Left lung (tissue), 4 donors: ENCODE measurements at regions not wholly inside any gene's neighbourhood (a gene's known extent, or its start where the extent isn't known, plus 50 kb on each side); places are given as distances from the start of the nearest gene placed in this dataset.

ENCODE experiments used
- ATAC-seq: fragments of 200-7000 bp; cut with Tn5 transposase; one replicate; pipeline ENCODE4 v1.9.1; 2020; ENCODE audit warnings: moderate library complexity
- DNase-seq, 4 donors: peaks; one replicate each; pipeline ENCODE4 v3.0.0-alpha.2; 2013 to 2020
- H3K27ac ChIP-seq, 2 donors: fragments of 200-600 bp; sonication (generic) in 1 of 2; one replicate each; pipeline versions ENCODE4 v1.5.0 to v1.8.0; 2020 to 2021
- H3K27me3 ChIP-seq, 2 donors: fragments of 200-600 bp; sonication (generic) in 1 of 2; one replicate each; pipeline versions ENCODE4 v1.5.0 to v1.8.0; 2020 to 2021
- H3K36me3 ChIP-seq, 2 donors: fragments of 200-600 bp; sonication (generic) in 1 of 2; one replicate each; pipeline versions ENCODE4 v1.5.0 to v1.8.0; 2020 to 2021
- H3K4me1 ChIP-seq, 2 donors: fragments of 200-600 bp; one replicate each; pipeline ENCODE4 v1.8.0; 2021
- H3K4me3 ChIP-seq, 2 donors: fragments of 200-600 bp; sonication (generic) in 1 of 2; one replicate each; pipeline versions ENCODE4 v1.5.0 to v1.8.0; 2020 to 2021; ENCODE audit warnings: mild to moderate bottlenecking in 1 of 2
- H3K9me3 ChIP-seq, 2 donors: fragments of 200-600 bp; sonication (generic) in 1 of 2; one replicate each; pipeline versions ENCODE4 v1.5.0 to v1.8.0; 2020 to 2021
- CTCF ChIP-seq, 2 donors: fragments of 200-600 bp; sonication (generic) in 1 of 2; IDR thresholded peaks; one replicate each; pipeline versions ENCODE4 v1.5.0 to v1.8.0; 2021; ENCODE audit warnings: antibody characterized with exemption in 2 of 2
- intact Hi-C, 2 donors: fragments of 100-400 bp; cut with DNase I; formaldehyde crosslinking; loops; one replicate each; pipeline versions ENCODE4 v1.11.2 to v1.14.2; 2022
- donor health status: DM: no; HTN: yes; CAD: no.
- donor health status: DM: no; HTN: no; CAD: no.

GRCh38 chr5:57012511-57012910, 60.6 kb upstream of the MIER3 start:
- Histone ChIP-seq H3K27ac (no peak overlapping the region), H3K36me3 (no peaks in the 10 kb centered on the region), H3K4me1 (no peaks in the 10 kb centered on the region), H3K4me3 (no peak overlapping the region), H3K27me3 (no peaks in the 10 kb centered on the region), H3K9me3 (no peaks in the 10 kb centered on the region)
- intact Hi-C loops: no loop called here
- no peak for TF ChIP-seq CTCF (IDR thresholded peaks at IDR 0.05)
- no peak for ATAC-seq
- no peak for DNase-seq

GRCh38 chr5:57025961-57026360, 74.0 kb upstream of the MIER3 start:
- intact Hi-C loops: no loop called here
- ATAC-seq: no peak

GRCh38 chr5:57028161-57028560, 76.2 kb upstream of the MIER3 start:
- no peak for TF ChIP-seq CTCF (IDR thresholded peaks at IDR 0.05)
- no peaks in the 10 kb centered on the region for H3K4me1 ChIP-seq
- no peaks in the 10 kb centered on the region for H3K27me3 ChIP-seq
- DNase-seq: no peak
- no peak overlapping the region for H3K27ac ChIP-seq
- intact Hi-C loops: no loop called here
- no peak for ATAC-seq
- H3K36me3 ChIP-seq: no peaks in the 10 kb centered on the region
- peaks cover 0 to 2% of the 10 kb centered on the region in 2 donors for H3K9me3 ChIP-seq
- no peak overlapping the region for H3K4me3 ChIP-seq

More at GRCh38 chr5:57025961-57026360, 74.0 kb upstream of the MIER3 start:
- Histone ChIP-seq H3K36me3 (no peaks in the 10 kb centered on the region), H3K4me3 (no peak overlapping the region), H3K27me3 (no peaks in the 10 kb centered on the region), H3K4me1 (no peaks in the 10 kb centered on the region), H3K9me3 (peaks cover 0 to 2% of the 10 kb centered on the region in 2 donors), H3K27ac (no peak overlapping the region)
- TF ChIP-seq CTCF (IDR thresholded peaks at IDR 0.05): no peak
- DNase-seq: no peak

GRCh38 chr5:57032151-57032551, 80.2 kb upstream of the MIER3 start:
- H3K27me3 ChIP-seq: no peaks in the 10 kb centered on the region
- no peak overlapping the region for H3K4me3 ChIP-seq
- no peaks in the 10 kb centered on the region for H3K9me3 ChIP-seq
- H3K27ac ChIP-seq: no peak overlapping the region
- H3K36me3 ChIP-seq: no peaks in the 10 kb centered on the region
- no peak for TF ChIP-seq CTCF (IDR thresholded peaks at IDR 0.05)
- ATAC-seq (peak; percentile 86), DNase-seq (no peak)
- intact Hi-C loops: no loop called here
- H3K4me1 ChIP-seq: no peaks in the 10 kb centered on the region

- H3K27ac ChIP-seq: no peak overlapping the region
- H3K36me3 ChIP-seq: no peaks in the 10 kb centered on the region
- intact Hi-C loops: no loop called here
- H3K27me3 ChIP-seq: no peaks in the 10 kb centered on the region
- H3K4me1 ChIP-seq: no peaks in the 10 kb centered on the region
- DNase-seq: no peak
- TF ChIP-seq CTCF (IDR thresholded peaks at IDR 0.05): no peak
- no peaks in the 10 kb centered on the region for H3K9me3 ChIP-seq
- peak; percentile 47 for ATAC-seq
- no peak overlapping the region for H3K4me3 ChIP-seq
Measured at GRCh38 chr5:57033103-57033502, 81.2 kb upstream of the MIER3 start.
